MM.1S (cell line): ENCODE measurements at regions not wholly inside any gene's neighbourhood (a gene's known extent, or its start where the extent isn't known, plus 50 kb on each side); places are given as distances from the start of the nearest gene placed in this dataset.

Source experiments
- DNase-seq: peaks from one replicate; pipeline ENCODE4 v3.0.0-alpha.2; 2015
- H2AFZ ChIP-seq: fragments of 300-600 bp; sonication (generic); 2 replicates; pipeline ENCODE4 v1.6.0; 2016; ENCODE audit warnings: antibody characterized with exemption, low read length
- H3F3A ChIP-seq: fragments of 300-600 bp; sonication (generic); 2 replicates; pipeline ENCODE4 v1.6.1; 2016; ENCODE audit warnings: mild to moderate bottlenecking, antibody characterized with exemption, low read length, moderate library complexity, mixed read lengths; ENCODE audit not compliant: insufficient read depth
- H3K27ac ChIP-seq: fragments of 300-600 bp; sonication (generic); 2 replicates; pipeline ENCODE4 v1.5.1; 2016; ENCODE audit warnings: mild to moderate bottlenecking, low read length
- H3K27me3 ChIP-seq: fragments of 300-600 bp; sonication (generic); replicated peaks from 2 replicates; pipeline ENCODE4 v1.6.0; 2016; ENCODE audit warnings: low read length; ENCODE audit not compliant: insufficient read depth
- H3K36me3 ChIP-seq: fragments of 300-600 bp; sonication (generic); replicated peaks from 2 replicates; pipeline ENCODE4 v1.6.1; 2016; ENCODE audit warnings: mild to moderate bottlenecking, low read length, mixed read lengths; ENCODE audit not compliant: insufficient read depth
- H3K4me1 ChIP-seq: fragments of 300-600 bp; sonication (generic); 2 replicates; pipeline ENCODE4 v1.6.1; 2016; ENCODE audit warnings: low read length, mixed read lengths
- H3K4me2 ChIP-seq: fragments of 300-600 bp; sonication (generic); 2 replicates; pipeline ENCODE4 v1.6.0; 2016; ENCODE audit warnings: low read depth, low read length
- H3K4me3 ChIP-seq: fragments of 300-600 bp; sonication (generic); 2 replicates; pipeline ENCODE4 v1.5.1; 2016; ENCODE audit warnings: low read length, mixed read lengths
- H3K79me2 ChIP-seq: fragments of 300-600 bp; sonication (generic); 2 replicates; pipeline ENCODE4 v1.6.1; 2016; ENCODE audit warnings: mixed run types, low read length, mixed read lengths
- H3K9ac ChIP-seq: fragments of 300-600 bp; sonication (generic); 2 replicates; pipeline ENCODE4 v1.6.1; 2016; ENCODE audit warnings: low read length, mixed read lengths
- H3K9me2 ChIP-seq: fragments of 300-600 bp; sonication (generic); replicated peaks from 2 replicates; pipeline ENCODE4 v1.6.1; 2016; ENCODE audit warnings: mild to moderate bottlenecking, low read length, mixed read lengths; ENCODE audit not compliant: insufficient read depth
- H3K9me3 ChIP-seq: fragments of 300-600 bp; sonication (generic); replicated peaks from 2 replicates; pipeline ENCODE4 v1.6.1; 2016; ENCODE audit warnings: mild to moderate bottlenecking, low read length, mixed read lengths; ENCODE audit not compliant: insufficient read depth
- H4K20me1 ChIP-seq: fragments of 300-600 bp; sonication (generic); 2 replicates; pipeline ENCODE4 v1.6.1; 2016; ENCODE audit warnings: mild to moderate bottlenecking, low read length, moderate library complexity, mixed read lengths; ENCODE audit not compliant: insufficient read depth
- EZH2 ChIP-seq: fragments of 300-600 bp; sonication (generic); optimal IDR thresholded peaks from 2 replicates; pipeline ENCODE3; 2017; ENCODE audit warnings: low read depth, mild to moderate bottlenecking, antibody characterized with exemption, low read length, mixed read lengths
- EZH2phosphoT487 ChIP-seq: fragments of 300-600 bp; sonication (generic); IDR thresholded peaks from 2 replicates; pipeline ENCODE4 v1.6.1; 2018; ENCODE audit warnings: antibody characterized with exemption, low read length
- TF ChIP-seq, protein P1 (sequence below): fragments of 300-600 bp; sonication (generic); IDR thresholded peaks from 2 replicates; pipeline ENCODE4 v1.5.1; 2016; ENCODE audit warnings: antibody characterized with exemption, low read length, mixed read lengths

DNA sequence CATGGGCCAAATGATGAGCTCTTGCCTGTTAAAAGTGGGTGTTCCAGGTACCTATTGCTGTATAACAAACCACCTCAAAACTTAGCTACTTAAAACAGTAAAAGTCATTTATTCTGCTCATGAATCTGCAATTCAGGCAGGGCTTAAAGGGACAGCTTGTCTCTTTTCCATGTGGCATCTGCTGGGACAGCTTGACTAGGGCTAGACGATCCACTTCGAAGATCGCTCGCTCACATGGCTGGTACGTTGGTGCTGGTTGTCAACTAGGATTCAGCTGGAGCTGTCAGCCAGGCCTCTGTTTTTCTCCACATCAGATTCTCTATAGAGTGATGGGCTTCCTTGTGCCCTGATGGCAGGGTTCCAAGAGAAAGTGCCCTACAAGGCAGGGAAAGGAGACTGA lies 581.3 kb downstream of the NTRK3 start:
- Histone ChIP-seq H3K4me3 (no peak overlapping the region), H3K4me2 (no peak overlapping the region), H3K27ac (no peak overlapping the region), H3K9ac (no peak overlapping the region), H3K9me3 (no peaks in the 10 kb centered on the region), H3K27me3 (no peaks in the 10 kb centered on the region), H3K9me2 (no peaks in the 10 kb centered on the region), H2AFZ (no peak overlapping the region), H3K79me2 (no peaks in the 10 kb centered on the region), H3K4me1 (no peaks in the 10 kb centered on the region), H4K20me1 (no peaks in the 10 kb centered on the region), H3K36me3 (no peaks in the 10 kb centered on the region), H3F3A (no peaks in the 10 kb centered on the region)
- TF ChIP-seq EZH2 (no peak), EZH2phosphoT487 (no peak)
- TF ChIP-seq, protein P1, sequence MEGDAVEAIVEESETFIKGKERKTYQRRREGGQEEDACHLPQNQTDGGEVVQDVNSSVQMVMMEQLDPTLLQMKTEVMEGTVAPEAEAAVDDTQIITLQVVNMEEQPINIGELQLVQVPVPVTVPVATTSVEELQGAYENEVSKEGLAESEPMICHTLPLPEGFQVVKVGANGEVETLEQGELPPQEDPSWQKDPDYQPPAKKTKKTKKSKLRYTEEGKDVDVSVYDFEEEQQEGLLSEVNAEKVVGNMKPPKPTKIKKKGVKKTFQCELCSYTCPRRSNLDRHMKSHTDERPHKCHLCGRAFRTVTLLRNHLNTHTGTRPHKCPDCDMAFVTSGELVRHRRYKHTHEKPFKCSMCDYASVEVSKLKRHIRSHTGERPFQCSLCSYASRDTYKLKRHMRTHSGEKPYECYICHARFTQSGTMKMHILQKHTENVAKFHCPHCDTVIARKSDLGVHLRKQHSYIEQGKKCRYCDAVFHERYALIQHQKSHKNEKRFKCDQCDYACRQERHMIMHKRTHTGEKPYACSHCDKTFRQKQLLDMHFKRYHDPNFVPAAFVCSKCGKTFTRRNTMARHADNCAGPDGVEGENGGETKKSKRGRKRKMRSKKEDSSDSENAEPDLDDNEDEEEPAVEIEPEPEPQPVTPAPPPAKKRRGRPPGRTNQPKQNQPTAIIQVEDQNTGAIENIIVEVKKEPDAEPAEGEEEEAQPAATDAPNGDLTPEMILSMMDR: no peak
- DNase-seq: no peak

DNA sequence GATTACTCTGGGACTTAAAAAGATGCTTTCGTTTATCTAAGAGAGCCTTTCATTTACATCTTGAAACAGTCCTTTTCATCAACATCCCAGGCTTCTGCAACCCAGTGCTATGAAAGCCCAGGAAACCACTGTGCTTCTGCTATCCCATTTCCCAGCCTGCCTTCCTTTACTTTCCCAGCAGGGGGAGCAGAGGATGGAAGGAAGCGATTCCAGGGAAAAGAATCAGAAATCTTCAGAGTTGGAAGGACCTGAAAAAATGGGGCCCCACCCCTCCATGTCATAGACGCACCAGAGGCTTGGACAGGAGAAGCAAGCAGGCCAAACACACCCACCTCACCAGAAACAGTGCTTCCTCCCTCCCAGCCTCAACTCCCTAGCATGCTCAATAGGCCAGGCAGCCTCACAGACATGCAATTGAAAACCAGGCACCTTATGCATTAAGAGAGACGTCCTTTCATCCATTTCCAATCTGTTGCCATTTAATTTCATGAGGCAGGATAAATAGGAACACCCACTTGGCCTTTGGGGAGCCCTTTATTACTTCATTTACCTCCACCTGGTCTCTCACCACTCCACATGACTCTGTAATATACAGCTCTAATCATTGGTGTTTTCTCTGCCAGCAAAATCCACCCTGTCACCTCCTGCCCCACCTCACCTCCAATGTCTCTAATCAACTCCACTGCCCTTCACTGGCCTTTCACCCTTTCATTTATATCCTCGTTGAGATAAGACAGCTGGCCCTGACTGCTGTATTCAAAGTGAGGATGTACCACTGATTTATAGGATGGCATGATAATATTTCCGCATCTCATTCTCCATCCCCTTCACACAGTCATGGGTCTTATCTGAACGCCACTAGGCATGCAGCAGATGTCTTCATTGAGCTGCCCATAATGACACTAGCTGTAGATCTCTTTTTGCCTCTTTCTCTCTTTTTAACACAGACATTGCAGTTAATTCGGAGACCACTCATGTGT lies 583.9 kb downstream of the NTRK3 start:
- H3K9me3 ChIP-seq: no peaks in the 10 kb centered on the region
- DNase-seq: no peak

DNA sequence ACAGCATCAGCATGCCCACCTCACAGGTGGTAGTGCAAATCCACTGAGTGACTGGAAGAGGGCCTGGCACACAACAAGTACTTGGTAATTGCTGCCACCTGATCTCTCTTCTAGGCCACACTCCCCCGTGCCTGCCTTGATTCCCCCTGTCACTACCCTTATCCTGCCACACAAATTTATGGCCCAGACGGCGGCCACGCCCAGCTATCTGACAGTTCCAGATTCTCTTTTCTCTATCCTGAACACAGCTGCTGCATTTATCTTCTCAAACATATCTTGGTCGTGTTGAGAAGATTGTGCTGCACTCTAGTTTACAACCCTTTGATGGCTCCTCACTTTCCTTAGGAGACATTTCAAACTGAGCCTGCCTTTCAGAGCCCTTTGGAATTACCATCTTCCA lies 585.2 kb downstream of the NTRK3 start:
- Histone ChIP-seq H2AFZ (no peak overlapping the region), H3K36me3 (no peaks in the 10 kb centered on the region), H3K4me1 (no peaks in the 10 kb centered on the region), H3K27ac (no peak overlapping the region), H4K20me1 (no peaks in the 10 kb centered on the region), H3K79me2 (no peaks in the 10 kb centered on the region), H3K27me3 (no peaks in the 10 kb centered on the region), H3K4me2 (no peak overlapping the region), H3K9me3 (no peaks in the 10 kb centered on the region), H3F3A (no peaks in the 10 kb centered on the region), H3K9me2 (no peaks in the 10 kb centered on the region), H3K9ac (no peak overlapping the region), H3K4me3 (no peak overlapping the region)
- no peak for DNase-seq
- TF ChIP-seq EZH2 (no peak), EZH2phosphoT487 (no peak)
- TF ChIP-seq, protein P1: no peak

More for the DNA sequence above, 583.9 kb downstream of the NTRK3 start:
- Histone ChIP-seq H3F3A (no peaks in the 10 kb centered on the region), H3K79me2 (no peaks in the 10 kb centered on the region), H4K20me1 (no peaks in the 10 kb centered on the region), H3K4me2 (no peak overlapping the region), H3K27ac (no peak overlapping the region), H3K9me2 (no peaks in the 10 kb centered on the region), H3K9ac (no peak overlapping the region), H3K4me3 (no peak overlapping the region), H3K4me1 (no peaks in the 10 kb centered on the region), H3K27me3 (no peaks in the 10 kb centered on the region), H3K36me3 (no peaks in the 10 kb centered on the region), H2AFZ (no peak overlapping the region)
- no peak for TF ChIP-seq EZH2phosphoT487
- TF ChIP-seq, protein P1: 0 out of 2 replicates have a peak, but pooled peaks have one; percentile 5
